ENCODE measurements at regions not wholly inside any gene's neighbourhood (a gene's known extent, or its start where the extent isn't known, plus 50 kb on each side); places are given as distances from the start of the nearest gene placed in this dataset.
"Not testable (repeated sequence)": the region's sequence is repeated elsewhere in the genome, so short reads cannot be mapped to it uniquely, and the experiment has no call there.

DNA sequence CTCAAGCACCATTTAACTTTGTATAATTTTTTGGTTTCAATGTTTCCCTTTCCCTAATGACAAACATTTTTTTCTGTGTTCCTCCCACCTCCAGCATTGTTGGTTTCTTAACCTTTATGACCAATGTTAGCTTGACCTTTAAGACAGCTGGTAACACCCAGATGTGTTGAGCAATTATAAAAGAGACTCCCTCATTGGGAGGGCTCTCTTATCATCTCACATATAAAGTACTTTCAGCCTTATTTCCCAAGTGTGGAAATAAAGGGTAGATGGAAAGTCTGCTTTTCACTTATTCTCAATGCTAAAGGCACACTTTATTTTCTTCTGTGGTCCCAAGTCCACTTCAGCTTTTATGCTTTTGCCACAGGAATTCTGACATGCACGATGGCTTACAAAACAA lies 1420.4 kb downstream of the RAPGEF2 start:
- DNase-seq = no peak

DNA sequence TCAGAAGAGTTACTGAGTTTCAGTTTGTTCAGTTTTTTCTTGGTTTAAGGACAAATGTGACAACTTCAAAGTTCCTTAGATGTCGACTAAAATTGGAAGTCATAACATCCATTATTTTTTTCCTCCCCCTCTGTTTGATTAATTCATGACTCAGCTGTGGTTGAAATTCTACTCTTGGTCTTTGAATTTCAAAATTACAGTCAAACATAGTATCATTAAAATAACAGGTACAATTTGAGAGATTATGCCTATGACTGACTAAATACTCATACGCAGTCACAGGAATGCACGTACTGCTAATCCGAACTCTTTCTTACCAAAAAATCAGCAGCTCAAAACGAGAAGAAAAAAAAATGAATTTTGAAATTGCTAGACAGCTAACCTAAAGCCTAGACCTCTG lies 1434.8 kb downstream of the RAPGEF2 start:
- no peak for DNase-seq

DNA sequence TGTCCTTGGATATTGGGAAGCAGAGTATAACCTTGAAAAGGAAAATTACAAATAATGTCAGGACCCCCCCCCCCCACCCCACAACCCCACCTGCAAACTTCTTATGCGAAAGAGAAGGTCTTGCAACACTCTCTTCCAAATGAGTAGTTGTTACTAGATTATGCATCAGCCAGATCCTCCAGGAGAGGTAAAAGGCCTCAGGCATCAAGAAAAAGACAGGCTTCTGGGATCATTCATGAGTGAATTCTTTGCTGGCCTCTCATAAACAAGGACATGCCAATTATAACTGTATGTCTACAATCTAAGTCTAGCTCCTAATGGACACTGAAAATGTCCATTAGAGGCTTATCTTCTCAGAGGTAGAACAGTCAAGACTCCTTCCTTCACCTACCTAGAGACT lies 1443.3 kb downstream of the RAPGEF2 start:
- DNase-seq = no peak

DNA sequence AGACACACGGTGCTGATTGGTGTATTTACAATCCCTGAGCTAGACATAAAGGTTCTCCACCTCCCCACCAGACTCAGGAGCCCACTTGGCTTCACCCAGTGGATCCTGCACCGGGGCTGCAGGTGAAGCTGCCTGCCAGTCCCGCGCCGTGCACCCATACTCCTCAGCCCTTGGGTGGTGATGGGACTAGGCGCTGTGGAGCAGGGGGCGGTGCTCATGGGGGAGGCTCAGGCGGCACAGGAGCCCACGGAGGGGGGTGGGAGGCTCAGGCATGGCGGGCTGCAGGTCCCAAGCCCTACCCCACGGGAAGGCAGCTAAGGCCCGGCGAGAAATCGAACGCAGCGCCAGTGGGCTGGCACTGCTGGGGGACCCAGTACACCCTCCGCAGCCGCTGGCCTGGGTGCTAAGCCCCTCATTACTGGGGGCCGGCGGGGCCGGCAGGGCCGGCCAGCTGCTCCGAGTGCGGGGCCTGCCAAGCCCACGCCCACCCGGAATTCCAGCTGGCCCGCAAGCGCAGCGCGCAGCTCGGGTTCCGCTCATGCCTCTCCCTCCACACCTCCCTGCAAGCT lies 1447.2 kb downstream of the RAPGEF2 start:
- not testable (repeated sequence) for DNase-seq

DNA sequence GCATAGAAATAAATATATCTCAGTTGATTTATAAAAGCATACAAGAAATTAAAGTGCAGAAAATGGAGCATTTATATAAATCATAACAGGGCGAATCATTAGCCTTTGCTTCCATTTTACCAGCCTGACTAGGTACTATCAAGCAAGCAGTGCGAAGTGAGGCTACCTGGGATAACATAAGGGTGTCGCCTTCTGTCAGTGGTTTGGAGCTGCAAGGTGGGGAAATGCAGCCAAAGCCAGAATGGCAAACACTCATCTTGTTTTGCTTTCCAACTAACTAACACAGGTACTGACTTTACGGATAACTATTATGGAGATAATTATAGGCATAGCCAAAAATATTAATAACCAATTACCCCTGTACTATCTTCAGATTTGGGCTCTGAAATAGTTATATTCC lies 1459.8 kb downstream of the RAPGEF2 start:
- DNase-seq = no peak

DNA sequence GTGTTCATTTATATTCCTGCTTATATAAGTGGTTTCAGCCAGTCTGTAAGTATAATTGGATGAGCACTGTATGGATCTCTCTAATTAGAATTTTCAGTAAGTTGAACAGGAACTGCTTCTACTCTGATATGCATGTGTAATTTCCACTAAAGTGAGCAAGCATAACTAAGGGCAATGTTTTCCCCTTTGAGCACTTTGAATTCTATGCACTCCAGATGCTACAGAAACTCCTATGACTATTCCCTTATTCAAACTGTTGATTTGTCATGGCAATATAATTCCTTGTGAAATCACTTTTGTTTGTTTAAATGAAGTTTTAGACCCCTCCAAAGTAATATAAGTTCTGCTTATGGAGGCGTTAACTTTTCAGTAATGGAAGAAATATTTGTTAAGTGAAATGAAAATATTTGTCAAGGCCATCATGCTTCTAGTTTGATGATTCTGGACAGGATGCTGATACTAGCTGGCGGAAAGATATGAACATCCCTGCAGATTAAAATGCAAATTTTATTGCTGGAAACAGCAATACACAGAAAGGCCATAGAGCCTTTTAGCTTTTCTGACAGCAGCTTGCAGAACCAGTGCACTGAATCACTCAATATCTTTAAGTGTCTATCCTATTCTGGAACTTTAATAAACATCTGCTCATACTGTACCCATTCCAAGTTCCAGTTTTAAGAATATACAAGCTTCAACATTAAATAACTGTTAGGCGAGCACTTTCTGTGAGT lies 1460.8 kb downstream of the RAPGEF2 start:
- DNase-seq = no peak

DNA sequence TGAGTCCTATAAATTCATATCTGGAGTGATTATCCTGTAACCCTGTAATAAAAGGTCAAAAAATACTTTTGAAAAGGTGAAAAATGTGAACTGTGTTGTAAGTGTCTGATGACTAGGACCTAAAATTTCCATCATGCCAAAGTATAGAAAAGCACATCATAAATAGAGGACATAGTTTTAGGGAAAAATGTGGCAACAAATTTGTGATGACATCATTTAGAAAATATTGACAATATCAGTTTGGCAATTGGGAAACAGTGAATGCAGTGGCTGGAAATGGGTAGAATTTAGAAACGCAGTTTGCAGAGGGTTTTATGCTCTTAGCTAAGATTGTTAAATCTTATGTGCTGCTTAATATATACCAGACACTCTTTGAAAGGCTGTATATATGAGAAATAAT lies 1464.8 kb downstream of the RAPGEF2 start:
- no peak for DNase-seq

DNA sequence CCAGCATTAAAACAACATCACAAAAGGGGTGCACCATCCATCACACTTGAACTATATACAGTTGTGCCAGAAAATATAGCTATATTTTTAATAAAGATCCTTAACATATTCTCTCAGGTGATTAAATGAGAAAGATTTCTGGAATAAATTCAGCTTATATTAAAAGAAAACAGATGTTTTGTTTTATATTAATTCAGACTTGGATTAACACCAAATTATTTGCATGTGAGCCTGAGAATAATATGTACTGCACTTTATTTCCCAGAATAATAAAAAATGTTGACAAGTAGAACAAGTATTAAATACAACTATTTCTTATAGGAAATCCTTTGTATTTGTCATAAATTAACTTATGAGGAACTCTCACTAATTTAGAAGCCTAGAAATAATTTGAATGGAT lies 1467.4 kb downstream of the RAPGEF2 start:
- no peak for DNase-seq

DNA sequence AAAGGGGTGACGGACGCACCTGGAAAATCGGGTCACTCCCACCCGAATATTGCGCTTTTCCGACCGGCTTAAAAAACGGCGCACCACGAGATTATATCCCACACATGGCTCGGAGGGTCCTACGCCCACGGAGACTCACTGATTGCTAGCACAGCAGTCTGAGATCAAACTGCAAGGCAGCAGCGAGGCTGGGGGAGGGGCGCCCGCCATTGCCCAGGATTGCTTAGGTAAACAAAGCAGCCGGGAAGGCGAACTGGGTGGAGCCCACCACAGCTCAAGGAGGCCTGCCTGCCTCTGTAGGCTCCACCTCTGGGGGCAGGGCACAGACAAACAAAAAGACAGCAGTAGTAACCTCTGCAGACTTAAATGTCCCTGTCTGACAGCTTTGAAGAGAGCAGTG lies 1471.4 kb downstream of the RAPGEF2 start:
- not testable (repeated sequence) for DNase-seq

DNA sequence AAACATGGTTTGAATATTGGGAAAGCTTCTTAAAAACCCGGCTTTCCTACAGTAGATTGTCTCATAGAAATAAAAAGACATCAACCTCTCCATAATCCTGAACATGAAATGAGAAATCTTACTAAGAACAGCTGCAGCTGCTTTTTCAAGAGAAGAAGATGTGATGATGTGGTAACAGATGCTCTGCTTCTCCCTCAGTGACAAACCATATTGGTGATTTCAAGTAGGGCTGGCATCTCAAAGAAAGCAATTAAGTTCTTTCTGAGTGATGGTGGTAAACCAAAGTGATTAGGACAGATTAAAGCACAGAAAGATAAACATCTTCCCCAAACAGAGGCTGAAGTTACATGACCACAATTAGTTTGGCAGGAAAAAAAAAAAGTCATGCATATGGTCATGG lies 1477.7 kb downstream of the RAPGEF2 start:
- no peak for DNase-seq

DNA sequence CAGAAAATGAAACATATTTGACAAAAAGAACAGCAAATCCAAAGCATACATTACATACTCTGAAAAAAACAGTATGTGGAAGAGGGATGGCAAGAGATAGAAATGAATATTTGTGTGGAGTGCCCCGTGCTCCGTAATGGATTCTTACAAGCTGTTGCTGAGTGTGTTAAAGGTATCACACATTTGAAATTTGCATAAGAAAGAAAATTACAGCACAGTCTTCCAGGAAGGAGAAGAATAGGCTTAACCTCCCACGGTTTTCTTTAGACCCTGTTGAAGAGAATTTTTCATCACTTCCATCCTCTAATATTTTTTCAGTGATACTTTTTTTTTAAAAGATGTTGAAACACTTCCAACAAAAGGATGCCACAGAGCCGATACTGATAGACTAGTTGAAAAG lies 1489.4 kb downstream of the RAPGEF2 start:
- no peak for DNase-seq

DNA sequence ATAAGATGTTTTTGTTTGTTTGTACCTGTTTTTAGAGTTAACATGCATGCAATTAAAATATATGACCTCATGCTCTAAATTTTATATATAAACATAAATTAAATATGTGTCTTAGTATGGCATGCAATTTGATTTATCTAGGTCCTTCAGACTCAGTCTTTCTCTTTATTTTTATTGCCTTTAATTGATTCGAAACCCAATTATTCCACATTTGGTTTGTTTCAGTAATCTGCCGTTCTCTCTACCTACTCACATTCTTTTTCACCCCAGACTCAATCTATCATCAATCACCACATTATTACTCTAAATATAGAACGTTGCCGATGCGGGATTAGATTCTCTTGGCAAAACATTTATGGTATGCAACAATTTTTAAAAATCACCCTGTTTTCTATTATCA lies 1492.8 kb downstream of the RAPGEF2 start:
- no peak for DNase-seq

DNA sequence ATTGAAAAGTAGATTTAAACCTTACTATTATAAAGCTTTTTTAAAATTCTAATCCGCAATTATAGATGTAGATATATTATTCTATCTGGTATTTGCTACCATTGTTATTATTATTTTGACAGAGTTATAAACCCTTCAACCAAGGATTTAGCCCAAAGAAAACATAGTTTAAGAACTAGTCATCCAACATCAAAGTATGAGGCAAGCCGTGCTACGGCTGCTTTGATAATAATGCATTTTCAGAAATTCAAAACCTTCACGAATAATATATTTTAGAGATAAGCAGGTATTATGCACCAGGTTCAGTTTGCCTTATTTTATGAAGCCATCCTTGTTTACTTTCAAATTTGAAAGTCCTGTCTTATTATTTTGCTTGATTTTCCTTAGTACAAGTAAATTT lies 1501.7 kb downstream of the RAPGEF2 start:
- no peak for DNase-seq

DNA sequence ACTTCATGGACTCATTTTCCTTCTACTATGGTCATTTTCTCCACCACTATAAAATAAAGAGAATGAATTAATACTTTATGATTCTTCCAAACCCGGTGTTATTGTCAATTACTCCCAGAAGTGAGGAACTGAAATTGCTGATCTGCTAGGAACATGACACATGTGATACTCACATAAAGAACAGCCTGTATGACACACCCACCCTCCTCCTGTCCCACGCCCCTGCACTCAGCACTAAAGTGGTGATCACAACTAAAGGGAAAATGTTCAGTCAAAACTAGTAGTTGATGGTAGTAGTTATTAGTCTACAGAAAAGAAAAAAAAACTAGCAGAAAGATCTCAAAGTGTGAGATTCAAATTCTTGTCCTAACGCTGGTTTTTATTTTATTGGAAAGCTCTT lies 1508.3 kb downstream of the RAPGEF2 start:
- DNase-seq = no peak

DNA sequence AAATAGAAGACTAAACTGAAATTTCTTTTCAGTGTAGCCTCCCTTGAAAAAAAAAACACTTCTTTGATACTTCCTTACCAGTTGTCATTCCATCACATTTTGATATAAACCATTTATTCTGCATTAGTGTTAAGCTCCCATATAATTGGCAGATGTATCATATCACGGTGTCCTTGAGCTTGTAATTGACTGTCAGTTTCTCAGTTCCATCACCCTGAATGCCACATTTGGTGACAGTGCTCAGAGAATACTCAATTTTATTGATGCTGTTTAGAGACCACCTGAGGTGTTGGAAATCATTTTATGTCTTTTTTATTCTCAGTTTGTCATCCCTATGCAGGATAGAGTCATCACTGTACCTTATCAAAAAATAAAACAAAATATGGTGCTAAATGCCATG lies 1528.2 kb downstream of the RAPGEF2 start:
- no peak for DNase-seq

DNA sequence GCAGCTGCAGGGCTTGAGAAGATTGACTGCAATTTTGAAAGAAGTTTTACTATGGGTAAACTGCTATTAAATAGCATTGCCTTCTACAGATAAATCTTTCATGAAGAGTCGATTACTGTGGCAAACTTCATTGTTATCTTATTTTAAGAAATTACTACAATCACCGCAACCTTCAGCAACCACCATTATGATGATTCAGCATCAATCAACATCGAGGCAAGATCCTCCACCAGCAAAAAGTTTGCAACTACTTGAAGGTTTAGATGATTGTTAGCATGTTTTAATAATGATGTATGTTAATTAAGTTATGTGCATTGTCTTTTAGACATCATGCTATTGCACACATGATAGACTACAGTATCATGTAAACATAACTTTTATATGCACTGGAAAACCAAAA lies 1511.0 kb downstream of the FSTL5 start:
- DNase-seq = no peak

DNA sequence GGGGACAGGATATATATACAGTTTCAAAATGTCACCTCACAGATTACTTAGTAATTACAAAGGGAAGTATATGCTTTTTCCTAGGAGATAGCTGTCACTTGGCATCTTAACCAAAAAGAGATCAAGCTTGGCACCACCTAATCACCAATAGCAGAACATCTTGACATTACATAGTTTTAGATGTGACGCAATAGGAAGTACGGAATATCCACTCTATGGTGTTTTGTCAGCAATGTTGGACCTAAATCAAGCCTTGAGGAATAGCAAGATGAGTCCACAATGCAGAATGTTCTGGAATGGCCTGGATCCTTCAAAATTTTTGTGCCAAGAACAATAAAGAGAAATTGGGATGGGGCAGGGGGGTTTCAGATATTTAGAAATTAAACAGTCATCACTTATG lies 1488.2 kb downstream of the FSTL5 start:
- DNase-seq = no peak

DNA sequence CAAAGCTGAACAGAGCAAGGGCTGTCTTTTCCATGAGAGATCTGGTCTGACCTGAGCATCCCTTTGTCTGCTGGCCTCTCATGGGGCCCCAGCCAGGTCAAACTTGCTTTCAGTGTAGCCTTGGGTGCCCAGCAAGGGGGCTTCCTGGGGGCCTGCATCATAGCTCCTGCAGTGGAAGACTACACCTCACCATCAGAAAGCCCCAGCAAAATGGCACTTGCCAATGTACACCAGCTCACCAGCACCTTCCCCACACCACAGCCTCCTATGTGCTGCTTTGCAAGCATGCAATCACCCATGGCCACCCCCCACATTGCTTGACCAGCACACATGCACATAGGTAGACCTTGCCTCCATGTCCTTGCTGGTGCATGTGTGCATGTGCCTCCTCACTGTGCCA lies 1478.1 kb downstream of the FSTL5 start:
- DNase-seq = no peak

DNA sequence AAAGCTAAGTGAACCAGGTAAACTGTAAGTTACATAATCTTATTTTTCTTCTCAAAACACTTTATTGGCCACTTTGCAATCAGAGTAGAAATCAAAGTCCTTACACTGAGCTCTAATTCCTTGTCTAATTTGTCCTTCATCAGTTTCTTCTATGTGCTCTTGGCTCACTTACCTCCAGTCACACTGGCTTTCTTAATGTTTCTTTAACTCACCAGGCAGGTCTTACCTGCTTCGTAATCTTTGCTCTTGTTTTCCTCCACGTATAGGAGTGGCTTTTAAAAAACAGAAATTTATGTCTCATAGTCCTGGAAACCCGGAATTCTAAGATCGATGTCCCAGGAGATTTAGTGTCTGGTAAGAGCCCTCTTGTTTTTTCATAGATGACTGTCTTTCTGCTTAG lies 1462.1 kb downstream of the FSTL5 start:
- no peak for DNase-seq

DNA sequence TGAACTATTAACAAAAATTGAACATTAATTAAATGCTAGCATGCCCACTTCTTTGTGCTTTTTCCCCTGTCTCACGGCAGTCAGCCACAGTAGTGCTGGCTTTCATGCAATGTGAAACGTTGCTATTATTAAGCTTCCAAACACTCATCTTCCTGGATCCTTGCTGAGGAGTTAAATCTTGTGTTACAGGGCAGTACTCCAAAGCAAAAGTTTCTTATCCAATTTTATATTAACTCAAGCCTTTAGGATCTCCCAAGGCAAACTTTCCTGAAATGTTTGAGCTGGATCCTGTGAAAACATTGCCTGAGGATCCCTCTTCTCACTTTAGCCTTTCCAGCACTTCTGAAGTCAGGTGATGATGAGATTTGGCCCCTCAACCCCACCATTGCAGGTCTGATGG lies 1454.8 kb downstream of the FSTL5 start:
- no peak for DNase-seq

DNA sequence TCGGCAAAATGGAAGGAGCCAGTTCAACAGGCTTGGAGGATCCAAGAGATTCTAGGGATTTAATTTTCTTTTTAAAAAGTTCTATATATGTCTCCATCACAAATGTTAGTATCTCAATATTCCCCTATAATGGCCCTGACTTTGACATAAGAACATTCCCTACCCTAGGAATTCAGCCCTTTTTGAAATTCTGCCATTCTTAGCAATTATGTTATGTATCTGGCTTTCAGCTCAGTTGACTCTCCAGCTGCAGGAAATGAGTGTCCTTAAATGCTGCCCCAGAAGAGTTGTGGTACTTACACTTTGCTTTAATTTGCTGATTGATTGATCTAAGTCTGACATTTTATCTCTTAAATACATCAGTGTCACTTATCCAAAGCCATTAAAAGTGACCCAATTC lies 1454.3 kb downstream of the FSTL5 start:
- DNase-seq = no peak

DNA sequence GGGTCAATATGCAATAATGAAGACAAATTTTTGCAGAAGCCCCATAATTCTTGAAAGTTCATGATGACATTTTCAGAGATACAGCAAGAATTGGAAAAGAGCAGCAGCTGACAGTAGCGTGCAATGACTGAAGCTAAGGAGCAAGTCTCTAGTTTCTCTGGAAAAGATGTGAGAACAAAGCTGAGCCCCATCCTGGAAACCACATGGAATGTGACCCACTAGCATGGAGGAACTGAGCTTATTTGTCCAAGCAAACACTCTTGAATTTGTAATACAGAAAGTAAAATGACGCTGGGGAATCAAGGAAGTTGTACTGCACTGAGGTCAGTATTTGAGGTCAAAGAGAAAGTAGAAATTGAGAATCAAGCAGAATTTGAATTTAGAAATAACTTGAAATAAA lies 1447.2 kb downstream of the FSTL5 start:
- DNase-seq = no peak

DNA sequence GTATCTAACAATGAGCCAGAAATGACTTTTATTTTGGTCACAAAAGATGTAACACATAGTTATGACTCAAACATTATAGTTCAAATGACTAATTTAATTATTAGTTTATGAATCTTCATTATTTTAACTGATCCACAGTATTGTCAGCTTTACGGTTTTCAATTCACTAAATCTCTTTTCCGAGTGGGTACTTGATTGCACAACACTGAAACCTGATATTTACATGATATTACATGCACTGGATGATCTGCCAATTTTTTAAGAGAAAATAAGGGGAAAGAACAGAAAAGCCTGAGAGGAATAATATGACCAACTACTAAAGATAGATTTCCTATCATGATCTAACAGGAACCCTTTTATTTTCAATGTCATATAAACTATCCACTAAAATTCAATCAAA lies 1446.0 kb downstream of the FSTL5 start:
- no peak for DNase-seq

DNA sequence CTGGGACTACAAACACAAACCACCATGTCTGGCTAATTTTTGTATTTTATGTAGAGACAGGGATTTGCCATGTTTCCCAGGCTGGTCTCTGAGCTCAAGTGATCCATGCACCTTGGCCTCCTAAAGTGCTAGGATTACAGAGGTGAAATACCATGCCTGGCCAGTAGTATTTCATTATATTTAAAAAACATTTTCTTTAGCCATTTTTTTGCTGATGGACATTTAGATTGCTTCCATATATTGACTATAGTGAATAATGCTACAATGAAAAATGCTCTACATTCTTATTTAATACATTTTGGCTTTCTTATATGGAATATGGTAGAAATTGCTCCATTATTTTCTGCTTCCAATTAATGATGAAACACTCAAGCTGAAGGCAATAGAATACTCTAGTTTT lies 1439.7 kb downstream of the FSTL5 start:
- DNase-seq = no peak

DNA sequence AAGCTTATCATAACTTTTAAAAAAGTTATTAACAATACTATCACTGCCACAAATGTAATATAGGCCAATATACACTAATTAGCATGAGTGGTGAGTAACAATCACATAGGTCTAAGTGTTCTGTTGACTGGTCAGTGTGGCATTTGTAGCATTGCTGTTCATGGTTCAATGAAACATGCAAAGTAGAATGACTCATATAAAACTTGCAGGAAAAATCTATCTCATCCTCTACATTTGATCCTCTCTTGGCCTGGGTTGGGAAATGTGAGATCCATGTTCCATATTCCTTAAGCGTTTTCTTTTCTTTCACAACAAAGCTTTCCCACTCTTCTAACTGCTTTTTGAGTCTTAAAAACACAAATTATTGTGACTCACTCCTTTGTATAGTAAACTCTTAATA lies 1418.7 kb downstream of the FSTL5 start:
- DNase-seq = no peak
